GM23338 (cell line): ENCODE measurements at regions not wholly inside any gene's neighbourhood (a gene's known extent, or its start where the extent isn't known, plus 50 kb on each side); places are given as distances from the start of the nearest gene placed in this dataset.

Experiments
- TF ChIP-seq, protein P1 (sequence below): IDR thresholded peaks from 2 replicates; pipeline ENCODE4 v1.6.1; 2016; ENCODE audit warnings: antibody characterized with exemption
- TF ChIP-seq, protein P2 (sequence below), 2 experiments: fragments of 200-600 bp in 1 of 2; sonication (generic) in 1 of 2; conservative IDR thresholded peaks; 2 replicates each; pipeline versions ENCODE4 v1.5.1 to v1.6.1; 2016 to 2017; ENCODE audit warnings: antibody characterized with exemption in 2 of 2, low read depth in 2 of 2, mild to moderate bottlenecking in 2 of 2, moderate library complexity in 1 of 2

DNA sequence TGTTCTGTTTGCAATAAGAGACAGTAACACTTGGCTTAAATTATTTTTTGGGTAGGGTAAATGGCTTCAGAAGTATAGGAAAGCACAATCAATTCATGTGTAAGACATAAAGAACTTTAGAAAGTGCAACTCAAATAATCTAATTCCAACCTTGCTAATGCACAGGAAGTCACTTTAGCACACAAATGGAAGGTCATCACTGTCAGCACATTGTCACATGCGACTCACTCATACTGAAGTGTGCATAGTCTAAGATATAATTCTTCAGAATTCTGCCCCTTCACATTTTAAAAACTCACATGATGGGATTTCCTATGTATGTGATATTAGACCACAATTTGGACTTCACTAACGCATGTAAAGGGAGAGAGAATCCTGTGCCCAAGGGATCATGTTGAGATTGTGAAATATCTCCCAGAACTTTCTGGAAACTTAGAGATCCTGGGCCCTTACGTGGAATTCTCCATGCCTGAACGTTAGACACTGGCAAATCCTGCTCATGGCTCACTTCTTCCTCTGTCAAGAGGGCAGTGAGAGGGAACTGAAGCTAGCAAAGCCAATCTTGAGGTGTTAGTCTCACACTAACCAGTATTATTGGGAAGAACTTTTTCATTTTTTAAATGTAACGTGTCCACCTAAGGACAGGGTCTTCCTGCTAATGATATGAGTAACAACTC lies 403.2 kb upstream of the PTGER4 start:
- TF ChIP-seq, protein P1, sequence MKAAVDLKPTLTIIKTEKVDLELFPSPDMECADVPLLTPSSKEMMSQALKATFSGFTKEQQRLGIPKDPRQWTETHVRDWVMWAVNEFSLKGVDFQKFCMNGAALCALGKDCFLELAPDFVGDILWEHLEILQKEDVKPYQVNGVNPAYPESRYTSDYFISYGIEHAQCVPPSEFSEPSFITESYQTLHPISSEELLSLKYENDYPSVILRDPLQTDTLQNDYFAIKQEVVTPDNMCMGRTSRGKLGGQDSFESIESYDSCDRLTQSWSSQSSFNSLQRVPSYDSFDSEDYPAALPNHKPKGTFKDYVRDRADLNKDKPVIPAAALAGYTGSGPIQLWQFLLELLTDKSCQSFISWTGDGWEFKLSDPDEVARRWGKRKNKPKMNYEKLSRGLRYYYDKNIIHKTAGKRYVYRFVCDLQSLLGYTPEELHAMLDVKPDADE, result no peak
- TF ChIP-seq, protein P2, sequence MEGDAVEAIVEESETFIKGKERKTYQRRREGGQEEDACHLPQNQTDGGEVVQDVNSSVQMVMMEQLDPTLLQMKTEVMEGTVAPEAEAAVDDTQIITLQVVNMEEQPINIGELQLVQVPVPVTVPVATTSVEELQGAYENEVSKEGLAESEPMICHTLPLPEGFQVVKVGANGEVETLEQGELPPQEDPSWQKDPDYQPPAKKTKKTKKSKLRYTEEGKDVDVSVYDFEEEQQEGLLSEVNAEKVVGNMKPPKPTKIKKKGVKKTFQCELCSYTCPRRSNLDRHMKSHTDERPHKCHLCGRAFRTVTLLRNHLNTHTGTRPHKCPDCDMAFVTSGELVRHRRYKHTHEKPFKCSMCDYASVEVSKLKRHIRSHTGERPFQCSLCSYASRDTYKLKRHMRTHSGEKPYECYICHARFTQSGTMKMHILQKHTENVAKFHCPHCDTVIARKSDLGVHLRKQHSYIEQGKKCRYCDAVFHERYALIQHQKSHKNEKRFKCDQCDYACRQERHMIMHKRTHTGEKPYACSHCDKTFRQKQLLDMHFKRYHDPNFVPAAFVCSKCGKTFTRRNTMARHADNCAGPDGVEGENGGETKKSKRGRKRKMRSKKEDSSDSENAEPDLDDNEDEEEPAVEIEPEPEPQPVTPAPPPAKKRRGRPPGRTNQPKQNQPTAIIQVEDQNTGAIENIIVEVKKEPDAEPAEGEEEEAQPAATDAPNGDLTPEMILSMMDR (conservative IDR thresholded peaks at IDR 0.05; ENCODE audit: low read depth in 2 of 2), result no peak
